ENCODE measurements at regions not wholly inside any gene's neighbourhood (a gene's known extent, or its start where the extent isn't known, plus 50 kb on each side); places are given as distances from the start of the nearest gene placed in this dataset.

DNA sequence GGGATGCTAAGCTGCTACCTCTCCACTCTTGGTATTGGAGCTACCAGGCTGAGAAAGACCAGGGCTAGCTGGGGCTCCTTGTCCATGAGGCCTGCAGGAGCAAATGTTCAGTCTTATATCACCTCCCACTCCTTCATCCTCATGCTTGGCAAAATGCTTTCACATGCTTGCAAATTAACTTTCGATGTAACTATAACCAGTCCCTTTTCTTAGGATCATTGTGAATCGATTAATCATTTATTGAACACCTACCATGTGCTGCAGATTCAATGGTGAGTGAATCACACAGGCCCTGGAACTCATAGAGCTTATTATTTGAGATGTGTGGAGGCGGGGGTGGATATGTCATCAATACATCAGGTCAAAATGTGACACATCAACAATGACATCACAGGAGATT lies 138.6 kb downstream of the EMX2 start:
- Histone ChIP-seq H3K27me3 (ENCODE audit: insufficient read depth, low read length) (no peaks in the 10 kb centered on the region), H3K4me1 (ENCODE audit: insufficient read depth, low read length, severe bottlenecking) (no peaks in the 10 kb centered on the region), H3K9me3 (ENCODE audit: low read length) (no peaks in the 10 kb centered on the region), H3K79me2 (ENCODE audit: insufficient read depth, low read length) (no peaks in the 10 kb centered on the region), H3K9ac (ENCODE audit: low read length) (no peak overlapping the region), H2AFZ (ENCODE audit: low read length) (no peak overlapping the region), H4K20me1 (ENCODE audit: insufficient read depth, low read length) (no peaks in the 10 kb centered on the region), H3K36me3 (ENCODE audit: insufficient read depth, low read length) (no peaks in the 10 kb centered on the region), H3K27ac (ENCODE audit: low read depth, low read length, poor library complexity, severe bottlenecking) (no peak overlapping the region), H3K4me3 (ENCODE audit: low read depth, low read length, poor library complexity, severe bottlenecking) (no peak overlapping the region), H3F3A (ENCODE audit: insufficient read depth, low read length) (no peaks in the 10 kb centered on the region), H3K9me2 (ENCODE audit: low read depth, low read length) (no peaks in the 10 kb centered on the region), H3K4me2 (ENCODE audit: low read length) (no peak overlapping the region)
- TF ChIP-seq EZH2 (IDR thresholded peaks at IDR 0.05; ENCODE audit: borderline replicate concordance, low read length): no peak
- TF ChIP-seq CTCF (IDR thresholded peaks at IDR 0.05; ENCODE audit: low read length): no peak

DNA sequence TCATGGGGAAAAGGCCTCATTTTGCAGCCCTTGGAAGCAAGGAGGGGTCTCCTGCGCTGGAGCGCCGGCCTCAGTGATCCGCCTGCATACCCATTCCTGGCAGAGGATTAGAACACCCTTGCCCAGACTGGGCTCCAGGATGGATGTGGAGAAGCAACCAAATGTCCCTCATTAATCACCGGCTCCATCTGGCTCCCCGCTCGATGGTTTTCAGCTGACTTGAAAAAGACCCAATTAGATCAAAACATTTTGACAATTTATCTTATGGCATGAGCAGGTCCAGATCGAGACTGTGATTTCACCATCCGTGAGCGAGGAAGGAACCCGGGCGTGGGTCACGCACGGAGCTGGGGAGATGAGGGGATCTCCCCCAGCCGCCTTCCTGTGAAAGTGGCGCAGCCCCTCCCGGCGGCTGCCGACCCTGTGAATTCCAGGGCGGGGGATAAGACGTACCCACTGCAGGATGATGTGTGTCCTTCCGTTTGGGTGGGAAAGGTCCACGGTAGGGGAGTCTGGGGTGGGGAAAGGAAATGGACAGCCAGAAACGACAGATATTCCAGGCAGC lies 141.6 kb downstream of the EMX2 start:
- Histone ChIP-seq H3K9me2 (ENCODE audit: low read depth, low read length) (no peaks in the 10 kb centered on the region), H3K79me2 (ENCODE audit: insufficient read depth, low read length) (no peaks in the 10 kb centered on the region), H3K4me2 (ENCODE audit: low read length) (no peak overlapping the region), H3K27me3 (ENCODE audit: insufficient read depth, low read length) (no peaks in the 10 kb centered on the region), H3K36me3 (ENCODE audit: insufficient read depth, low read length) (no peaks in the 10 kb centered on the region), H3K27ac (ENCODE audit: low read depth, low read length, poor library complexity, severe bottlenecking) (no peak overlapping the region), H3F3A (ENCODE audit: insufficient read depth, low read length) (no peaks in the 10 kb centered on the region), H4K20me1 (ENCODE audit: insufficient read depth, low read length) (no peaks in the 10 kb centered on the region), H3K9ac (ENCODE audit: low read length) (no peak overlapping the region), H3K4me3 (ENCODE audit: low read depth, low read length, poor library complexity, severe bottlenecking) (no peak overlapping the region), H2AFZ (ENCODE audit: low read length) (no peak overlapping the region), H3K4me1 (ENCODE audit: insufficient read depth, low read length, severe bottlenecking) (no peaks in the 10 kb centered on the region), H3K9me3 (ENCODE audit: low read length) (no peaks in the 10 kb centered on the region)
- TF ChIP-seq CTCF (IDR thresholded peaks at IDR 0.05; ENCODE audit: low read length) (no peak), EZH2 (IDR thresholded peaks at IDR 0.05; ENCODE audit: borderline replicate concordance, low read length) (no peak)

GRCh38 chr10:117684672-117685211 lies 142.2 kb downstream of the EMX2 start:
- H3K36me3 ChIP-seq (ENCODE audit: insufficient read depth, low read length): no peaks in the 10 kb centered on the region
- no peak for TF ChIP-seq EZH2 (IDR thresholded peaks at IDR 0.05; ENCODE audit: borderline replicate concordance, low read length)
- TF ChIP-seq CTCF (IDR thresholded peaks at IDR 0.05; ENCODE audit: low read length): no peak
- no peak overlapping the region for H3K4me3 ChIP-seq (ENCODE audit: low read depth, low read length, poor library complexity, severe bottlenecking)
- no peaks in the 10 kb centered on the region for H3K4me1 ChIP-seq (ENCODE audit: insufficient read depth, low read length, severe bottlenecking)
- no peaks in the 10 kb centered on the region for H3K9me2 ChIP-seq (ENCODE audit: low read depth, low read length)
- H3K9me3 ChIP-seq (ENCODE audit: low read length): no peaks in the 10 kb centered on the region
- H3K27me3 ChIP-seq (ENCODE audit: insufficient read depth, low read length): no peaks in the 10 kb centered on the region
- no peaks in the 10 kb centered on the region for H3K79me2 ChIP-seq (ENCODE audit: insufficient read depth, low read length)
- H3K4me2 ChIP-seq (ENCODE audit: low read length): no peak overlapping the region
- no peaks in the 10 kb centered on the region for H3F3A ChIP-seq (ENCODE audit: insufficient read depth, low read length)
- H4K20me1 ChIP-seq (ENCODE audit: insufficient read depth, low read length): no peaks in the 10 kb centered on the region
- no peak overlapping the region for H3K9ac ChIP-seq (ENCODE audit: low read length)
- no peak overlapping the region for H2AFZ ChIP-seq (ENCODE audit: low read length)
- H3K27ac ChIP-seq (ENCODE audit: low read depth, low read length, poor library complexity, severe bottlenecking): no peak overlapping the region

All from OCI-LY1 (cell line).